Heart left ventricle (tissue), 16 donors: ENCODE measurements at regions not wholly inside any gene's neighbourhood (a gene's known extent, or its start where the extent isn't known, plus 50 kb on each side); places are given as distances from the start of the nearest gene placed in this dataset.
"Not testable (repeated sequence)": the region's sequence is repeated elsewhere in the genome, so short reads cannot be mapped to it uniquely, and the experiment has no call there.

Experiments
- ATAC-seq, 4 donors: fragments of 200-7000 bp; cut with Tn5 transposase; one replicate each; pipeline ENCODE4 v1.9.1; 2020 to 2022; ENCODE audit warnings: moderate library complexity in 4 of 4, mild to moderate bottlenecking in 3 of 4, moderate number of reproducible peaks in 1 of 4
- DNase-seq, 5 donors: peaks; one replicate each; pipeline ENCODE4 v3.0.0-alpha.2; 2020
- H3K27ac ChIP-seq, 12 donors: fragments of 200-600 bp; sonication (generic) in 4 of 12; one replicate each; pipeline versions ENCODE4 v1.5.0 to v1.8.0; 2016 to 2022; ENCODE audit warnings: mild to moderate bottlenecking in 2 of 12
- H3K27me3 ChIP-seq, 9 donors: fragments of 200-600 bp; sonication (generic) in 2 of 9; one replicate each; pipeline versions ENCODE4 v1.5.1 to v1.8.0; 2016 to 2022; ENCODE audit warnings: mild to moderate bottlenecking in 3 of 9
- H3K36me3 ChIP-seq, 9 donors: fragments of 200-600 bp; sonication (generic) in 2 of 9; one replicate each; pipeline versions ENCODE4 v1.5.0 to v1.8.0; 2018 to 2022; ENCODE audit warnings: mild to moderate bottlenecking in 2 of 9
- H3K4me1 ChIP-seq, 12 donors: fragments of 200-600 bp; sonication (generic) in 4 of 12; one replicate each; pipeline versions ENCODE4 v1.5.0 to v1.8.0; 2016 to 2022; ENCODE audit warnings: mild to moderate bottlenecking in 3 of 12
- H3K4me3 ChIP-seq, 12 donors: fragments of 200-600 bp; sonication (generic) in 4 of 12; one replicate each; pipeline versions ENCODE4 v1.5.0 to v1.8.0; 2017 to 2022; ENCODE audit warnings: mild to moderate bottlenecking in 9 of 12, moderate library complexity in 4 of 12
- H3K9me3 ChIP-seq, 12 donors: fragments of 200-600 bp; sonication (generic) in 4 of 12; one replicate each; pipeline versions ENCODE4 v1.5.0 to v1.8.0; 2016 to 2022; ENCODE audit warnings: mild to moderate bottlenecking in 1 of 12
- POLR2A ChIP-seq, 2 donors: fragments of 450-650 bp; IDR thresholded peaks; one replicate each; pipeline ENCODE4 v1.6.1; 2017; ENCODE audit warnings: antibody characterized with exemption in 2 of 2, mild to moderate bottlenecking in 2 of 2, moderate library complexity in 2 of 2
- WGBS, 4 donors: extraction: QIAGEN DNeasy Blood & Tissue Kit in 2 of 4; methylation state at CpG; one replicate each; pipeline versions ENCODE4 v1.1.5 to v1.1.7; 2013 to 2018; 5-methylcytosine and 5-hydroxymethylcytosine counted together
- intact Hi-C, 10 donors: fragments of 100-400 bp; cut with DNase I; formaldehyde crosslinking; loops; one replicate each; pipeline versions ENCODE4 v1.11.1 to v1.14.2; 2022
- TF ChIP-seq, protein P1 (sequence below), 12 donors: fragments of 200-600 bp; sonication (generic) in 4 of 12; IDR thresholded peaks; one replicate each; pipeline versions ENCODE4 v1.5.0 to v1.8.0; 2018 to 2022; ENCODE audit warnings: antibody characterized with exemption in 12 of 12, mild to moderate bottlenecking in 5 of 12
- donor health status: ischemic (EF 13 %, LVEDD 7.1; RV severe dilation, severe dysfunction).
- donor health status: healthy with polysubstance abuse.
- donor health status: DM: no; HTN: yes; CAD: no.
- donor health status: DM: no; HTN: no; CAD: no.
- donor health status: ischemic (EF 25% LVEDD 6.9; RV normal size, moderate dysfunction).
- donor health status: ischemic (EF 25% LVEDD 5.7; RV mildly dilated, moderate dysfunction).
- donor health status: healthy.
- donor health status: DM: yes; HTN: yes; CAD: no.
- donor health status: ischemic (EF 35%, LVEDD 5.7; RV mildly dilated, moderate dysfunction).
- donor health status: nonischemic (EF 11% LVEDD 7.7; RV severe dilation, severe dysfunction).
- donor health status: DM: yes; HTN: yes; CAD: no.
- donor health status: PGD.
- donor health status: ischemic (EF 29% LVEDD 5.4; RV normal size, mild dysfunction).
- donor health status: nonischemic (EF 23%, LVEDD 6.1; RV moderate dilation, normal function).

DNA sequence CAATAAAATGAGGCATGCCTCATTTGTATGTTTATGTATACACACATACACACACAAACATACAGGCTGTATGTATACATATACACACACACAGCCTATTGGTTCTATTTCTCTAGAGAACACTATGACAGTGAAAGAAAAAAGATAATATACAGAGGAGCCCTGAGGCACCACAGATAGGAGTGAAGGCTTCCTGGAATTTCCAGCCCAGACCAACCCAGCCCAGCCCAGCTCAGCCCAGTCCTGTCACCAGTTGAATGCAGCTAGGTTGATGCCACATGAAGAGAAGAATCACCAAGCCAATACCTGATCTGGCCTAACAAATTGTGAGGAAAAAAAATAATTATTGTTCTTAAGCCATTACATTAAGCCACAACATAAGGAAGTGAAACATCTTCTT, 126.9 kb upstream of the PDE4D start:
- no peak for DNase-seq
- no peaks in the 10 kb centered on the region for H3K4me1 ChIP-seq
- H3K4me3 ChIP-seq, result no peak overlapping the region
- no peaks in the 10 kb centered on the region for H3K36me3 ChIP-seq
- H3K27ac ChIP-seq, result no peak overlapping the region
- H3K9me3 ChIP-seq, result peaks cover 0 to 10% (median 0%) of the 10 kb centered on the region in 12 donors
- intact Hi-C loops, result no loop called here
- no peak for TF ChIP-seq POLR2A (IDR thresholded peaks at IDR 0.05)
- TF ChIP-seq, protein P1, sequence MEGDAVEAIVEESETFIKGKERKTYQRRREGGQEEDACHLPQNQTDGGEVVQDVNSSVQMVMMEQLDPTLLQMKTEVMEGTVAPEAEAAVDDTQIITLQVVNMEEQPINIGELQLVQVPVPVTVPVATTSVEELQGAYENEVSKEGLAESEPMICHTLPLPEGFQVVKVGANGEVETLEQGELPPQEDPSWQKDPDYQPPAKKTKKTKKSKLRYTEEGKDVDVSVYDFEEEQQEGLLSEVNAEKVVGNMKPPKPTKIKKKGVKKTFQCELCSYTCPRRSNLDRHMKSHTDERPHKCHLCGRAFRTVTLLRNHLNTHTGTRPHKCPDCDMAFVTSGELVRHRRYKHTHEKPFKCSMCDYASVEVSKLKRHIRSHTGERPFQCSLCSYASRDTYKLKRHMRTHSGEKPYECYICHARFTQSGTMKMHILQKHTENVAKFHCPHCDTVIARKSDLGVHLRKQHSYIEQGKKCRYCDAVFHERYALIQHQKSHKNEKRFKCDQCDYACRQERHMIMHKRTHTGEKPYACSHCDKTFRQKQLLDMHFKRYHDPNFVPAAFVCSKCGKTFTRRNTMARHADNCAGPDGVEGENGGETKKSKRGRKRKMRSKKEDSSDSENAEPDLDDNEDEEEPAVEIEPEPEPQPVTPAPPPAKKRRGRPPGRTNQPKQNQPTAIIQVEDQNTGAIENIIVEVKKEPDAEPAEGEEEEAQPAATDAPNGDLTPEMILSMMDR (IDR thresholded peaks at IDR 0.05), result no peak
- H3K27me3 ChIP-seq, result no peaks in the 10 kb centered on the region
- ATAC-seq, result no peak

DNA sequence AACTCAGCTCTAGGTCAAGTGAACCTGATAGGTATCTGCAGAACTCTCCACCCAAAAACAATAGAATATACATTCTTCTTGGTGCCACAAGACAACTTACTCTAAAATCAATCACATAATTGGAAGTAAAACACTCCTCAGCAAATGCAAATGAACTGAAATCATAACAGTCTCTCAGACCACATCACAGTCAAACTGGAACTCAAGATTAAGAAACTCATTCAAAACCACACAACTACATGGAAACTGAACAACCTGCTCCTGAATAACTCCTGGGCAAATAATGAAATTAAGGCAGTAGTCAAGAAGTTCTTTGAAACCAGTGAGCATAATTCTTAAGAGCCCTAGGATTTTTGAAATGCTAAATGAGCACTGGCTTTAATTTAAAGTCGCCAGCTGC, 125.4 kb upstream of the PDE4D start:
- H3K27me3 ChIP-seq, DNase-seq, H3K4me1 ChIP-seq, intact Hi-C loops, ATAC-seq, H3K27ac ChIP-seq, H3K4me3 ChIP-seq, H3K9me3 ChIP-seq, H3K36me3 ChIP-seq: not testable (repeated sequence)
- 83 to 93% (median 91%) methylated on average over 1 of the region's 1 CpG for WGBS, 4 donors

DNA sequence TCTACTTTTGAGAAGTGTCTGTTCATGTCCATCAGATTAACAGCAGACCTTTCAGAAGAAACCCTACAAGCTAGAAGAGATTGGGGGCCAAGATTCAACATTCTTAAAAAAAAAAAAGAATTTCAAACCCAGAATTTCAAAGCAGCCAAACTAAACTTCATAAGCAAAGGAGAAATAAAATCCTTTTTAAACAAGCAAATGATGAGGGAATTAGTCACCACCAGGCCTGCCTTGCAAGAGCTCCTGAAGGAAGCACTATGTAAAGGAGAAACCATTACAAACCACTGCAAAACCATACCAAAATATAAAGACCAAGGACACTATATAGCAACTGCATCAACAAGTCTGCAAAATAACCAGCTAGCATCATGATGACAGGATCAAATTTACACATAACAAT, 124.6 kb upstream of the PDE4D start:
- Histone ChIP-seq H3K4me1 (no peaks in the 10 kb centered on the region), H3K36me3 (no peaks in the 10 kb centered on the region), H3K27me3 (no peaks in the 10 kb centered on the region), H3K4me3 (no peak overlapping the region), H3K9me3 (peaks cover 0 to 10% (median 0%) of the 10 kb centered on the region in 12 donors), H3K27ac (no peak overlapping the region)
- no peak for ATAC-seq
- TF ChIP-seq, protein P1 (IDR thresholded peaks at IDR 0.05), result no peak
- no peak for TF ChIP-seq POLR2A (IDR thresholded peaks at IDR 0.05)
- intact Hi-C loops, result no loop called here
- DNase-seq, result no peak

DNA sequence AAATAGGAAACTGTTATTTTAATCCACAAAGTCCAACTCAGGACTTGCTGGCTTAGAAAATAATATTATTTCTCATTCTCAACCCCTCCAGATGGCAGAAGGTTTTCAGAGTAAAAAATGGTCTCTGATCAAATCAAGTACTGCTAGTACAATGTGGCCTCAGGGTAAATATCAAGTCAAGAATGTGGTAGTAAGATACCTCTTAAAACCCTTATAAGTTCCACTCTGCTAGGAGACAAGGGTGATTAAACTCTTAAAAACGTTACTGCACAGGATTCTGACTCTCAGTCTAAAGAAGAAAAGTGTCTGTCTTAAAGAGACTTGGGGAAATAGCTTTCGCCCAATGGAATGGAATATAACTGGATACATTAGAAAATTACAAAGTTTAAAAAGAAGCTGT, 120.8 kb upstream of the PDE4D start:
- Histone ChIP-seq H3K27me3 (no peaks in the 10 kb centered on the region), H3K4me3 (no peak overlapping the region), H3K36me3 (no peaks in the 10 kb centered on the region), H3K27ac (no peak overlapping the region), H3K4me1 (no peaks in the 10 kb centered on the region), H3K9me3 (peaks cover 0 to 10% (median 0%) of the 10 kb centered on the region in 12 donors)
- ATAC-seq (no peak), DNase-seq (no peak)
- intact Hi-C loops, result no loop called here
- TF ChIP-seq, protein P1 (IDR thresholded peaks at IDR 0.05), result no peak
- TF ChIP-seq POLR2A (IDR thresholded peaks at IDR 0.05), result no peak
- WGBS, 4 donors, result 64 to 70% (median 66%) methylated on average over 2 of the region's 2 CpGs

DNA sequence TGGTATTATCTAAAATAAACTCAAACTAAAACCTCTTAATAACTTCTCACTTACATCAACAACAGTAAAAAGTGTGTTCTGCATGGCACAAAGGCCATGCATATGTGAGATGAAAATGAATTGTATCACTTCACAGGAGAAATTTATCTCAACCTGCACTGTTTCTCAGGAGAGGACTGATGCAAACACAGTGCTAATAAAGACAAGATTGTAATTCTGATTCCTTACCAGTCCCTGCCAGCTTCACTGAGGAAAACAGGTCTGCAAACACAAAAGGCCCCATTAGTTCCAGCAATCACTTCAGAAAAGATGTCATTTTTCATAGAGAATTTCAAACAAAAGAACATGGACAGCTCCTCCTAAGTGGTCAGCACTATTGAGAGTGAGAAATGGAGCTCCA, 117.3 kb upstream of the PDE4D start:
- no peaks in the 10 kb centered on the region for H3K27me3 ChIP-seq

More for the DNA sequence above, 117.3 kb upstream of the PDE4D start:
- H3K4me1 ChIP-seq, result no peaks in the 10 kb centered on the region
- TF ChIP-seq, protein P1 (IDR thresholded peaks at IDR 0.05), result no peak
- TF ChIP-seq POLR2A (IDR thresholded peaks at IDR 0.05), result no peak
- H3K4me3 ChIP-seq, result no peak overlapping the region
- no peak for DNase-seq
- H3K36me3 ChIP-seq, result no peaks in the 10 kb centered on the region
- intact Hi-C loops, result no loop called here
- no peak overlapping the region for H3K27ac ChIP-seq
- no peak for ATAC-seq
- H3K9me3 ChIP-seq, result peaks cover 0 to 3% (median 0%) of the 10 kb centered on the region in 12 donors
